NT2/D1 (cell line): ENCODE measurements at regions not wholly inside any gene's neighbourhood (a gene's known extent, or its start where the extent isn't known, plus 50 kb on each side); places are given as distances from the start of the nearest gene placed in this dataset.
A peak's percentile ranks its signal among the peaks of the same experiment; 100 is the strongest.
"Not testable (repeated sequence)": the region's sequence is repeated elsewhere in the genome, so short reads cannot be mapped to it uniquely, and the experiment has no call there.

ENCODE experiments used
- DNase-seq: peaks from one replicate; pipeline ENCODE4 v3.0.0-alpha.2; 2011; ENCODE audit warnings: low read depth, low spot score
- H3K27me3 ChIP-seq: 2 replicates; pipeline ENCODE4 v1.6.0; 2011; ENCODE audit warnings: mild to moderate bottlenecking; ENCODE audit not compliant: insufficient read length, insufficient read depth
- H3K36me3 ChIP-seq: 2 replicates; pipeline ENCODE4 v1.6.1; 2011; ENCODE audit warnings: mild to moderate bottlenecking, low read length, mixed read lengths; ENCODE audit not compliant: insufficient read depth, insufficient read length
- H3K4me1 ChIP-seq: 2 replicates; pipeline ENCODE4 v1.5.1; 2011; ENCODE audit not compliant: insufficient read depth, insufficient read length
- H3K4me3 ChIP-seq: 2 replicates; pipeline ENCODE4 v1.5.1; 2011; ENCODE audit warnings: low read depth; ENCODE audit not compliant: insufficient read length
- H3K9ac ChIP-seq: 2 replicates; pipeline ENCODE4 v1.6.0; 2011; ENCODE audit warnings: low read depth; ENCODE audit not compliant: insufficient read length
- H3K9me3 ChIP-seq: 2 replicates; pipeline ENCODE4 v1.5.1; 2011; ENCODE audit warnings: mild to moderate bottlenecking, low read length; ENCODE audit not compliant: insufficient read depth
- SUZ12 ChIP-seq: IDR thresholded peaks from 2 replicates; pipeline ENCODE4 v1.6.1; 2011; ENCODE audit not compliant: insufficient read length, insufficient read depth; ENCODE audit errors: extremely low read depth
- YY1 ChIP-seq: IDR thresholded peaks from 2 replicates; pipeline ENCODE4 v1.6.1; 2011; ENCODE audit not compliant: insufficient read length, insufficient read depth
- ZNF274 ChIP-seq: IDR thresholded peaks from 2 replicates; pipeline ENCODE4 v1.6.1; 2011; ENCODE audit warnings: mild to moderate bottlenecking, low read depth, low read length

GRCh38 chrX:80508083-80508482 is 87.8 kb downstream of the TENT5D start:
- not testable (repeated sequence) for H3K27me3 ChIP-seq, DNase-seq, H3K4me1 ChIP-seq, H3K36me3 ChIP-seq, H3K9me3 ChIP-seq, H3K9ac ChIP-seq, H3K4me3 ChIP-seq

DNA sequence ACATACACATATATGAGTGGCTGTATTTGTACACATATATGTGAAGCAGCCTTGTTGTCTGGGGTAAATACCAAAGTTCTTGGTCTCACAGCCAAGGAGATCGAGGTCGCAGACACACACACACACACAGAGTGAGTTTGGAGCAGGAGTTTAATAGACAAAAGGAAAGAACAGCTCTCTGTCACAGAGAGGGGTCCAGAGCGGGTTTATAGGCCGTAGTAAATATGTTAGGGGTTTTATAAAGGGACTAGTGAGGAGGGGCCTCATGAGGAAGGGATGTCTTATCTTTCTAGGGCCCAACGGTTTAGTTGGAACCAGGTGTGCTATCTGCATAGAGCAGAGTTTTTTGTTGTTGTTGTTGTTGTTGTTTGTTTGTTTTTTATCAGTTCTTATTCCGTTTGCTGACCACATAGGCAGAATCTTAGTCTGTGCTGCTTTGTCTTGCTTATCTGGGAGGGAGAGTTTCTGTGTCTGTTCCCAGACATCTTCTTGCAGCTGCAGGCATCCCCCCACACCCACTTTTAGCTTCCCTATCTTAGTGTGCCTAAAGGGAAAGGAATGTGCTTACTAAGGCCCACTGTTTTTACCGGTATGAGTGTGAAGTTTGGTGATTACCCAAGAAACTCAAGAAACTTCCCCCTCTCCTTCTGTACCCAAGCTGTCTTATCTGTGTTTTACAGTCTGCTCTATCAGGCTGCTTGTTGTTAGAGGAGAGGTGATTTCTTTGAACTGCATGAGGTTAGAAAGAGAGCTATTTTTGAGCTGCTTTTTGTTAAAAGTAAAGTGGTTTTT is 91.9 kb downstream of the TENT5D start:
- TF ChIP-seq YY1 (no peak), SUZ12 (no peak), ZNF274 (no peak)
- DNase-seq: peak; percentile 51

DNA sequence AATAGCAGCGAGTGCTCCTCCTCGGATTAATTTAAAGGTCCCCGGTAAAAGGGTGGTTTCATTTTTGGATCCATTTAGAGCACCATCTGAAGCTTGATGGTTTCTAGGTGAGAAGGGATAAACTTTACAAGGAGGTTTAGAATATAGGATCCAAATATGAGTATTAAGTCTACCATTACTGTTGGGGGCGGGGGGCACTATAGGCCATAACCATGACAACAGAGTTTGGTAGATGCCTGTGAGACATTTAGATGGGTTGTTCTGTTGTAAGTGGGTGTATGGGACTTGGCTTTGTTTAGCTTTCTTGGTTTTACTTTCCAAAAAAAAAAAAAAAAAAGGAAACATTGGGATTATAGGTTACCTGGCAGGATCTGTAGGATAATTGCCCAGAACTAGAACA is 92.7 kb downstream of the TENT5D start:
- H3K36me3 ChIP-seq: no peaks in the 10 kb centered on the region
- DNase-seq: no peak
- H3K4me1 ChIP-seq: no peaks in the 10 kb centered on the region
- H3K9me3 ChIP-seq: no peaks in the 10 kb centered on the region
- no peaks in the 10 kb centered on the region for H3K27me3 ChIP-seq
- H3K9ac ChIP-seq: no peak overlapping the region
- TF ChIP-seq SUZ12: no peak
- no peak overlapping the region for H3K4me3 ChIP-seq

More for the DNA sequence above, 91.9 kb downstream of the TENT5D start:
- H3K4me3 ChIP-seq: no peak overlapping the region
- H3K27me3 ChIP-seq: no peaks in the 10 kb centered on the region
- H3K36me3 ChIP-seq: no peaks in the 10 kb centered on the region
- no peaks in the 10 kb centered on the region for H3K4me1 ChIP-seq
- H3K9me3 ChIP-seq: no peaks in the 10 kb centered on the region
- H3K9ac ChIP-seq: no peak overlapping the region

DNA sequence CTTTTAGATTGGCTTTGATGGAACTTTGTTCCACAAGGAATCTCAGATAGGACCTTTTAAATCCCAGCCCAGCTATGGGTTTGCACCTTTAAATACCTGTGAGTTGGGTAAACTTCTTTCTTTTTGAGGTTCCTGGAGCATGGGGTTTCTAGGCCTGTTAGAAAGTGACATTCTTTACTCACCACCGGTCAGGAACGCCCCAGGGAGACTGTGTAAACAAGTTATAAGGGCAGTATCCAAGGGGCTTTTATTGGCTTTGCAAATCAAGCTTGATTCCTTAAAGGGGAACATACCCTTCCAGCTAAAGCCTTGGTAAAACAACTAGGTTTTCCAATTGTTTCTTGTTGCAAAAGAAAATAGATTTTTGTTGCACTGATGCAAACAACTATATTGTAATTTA is 93.4 kb downstream of the TENT5D start:
- Histone ChIP-seq H3K36me3 (no peaks in the 10 kb centered on the region), H3K27me3 (no peaks in the 10 kb centered on the region), H3K4me3 (no peak overlapping the region), H3K9me3 (no peaks in the 10 kb centered on the region), H3K9ac (no peak overlapping the region), H3K4me1 (no peaks in the 10 kb centered on the region)
- no peak for DNase-seq
- TF ChIP-seq ZNF274 (no peak), SUZ12 (no peak), YY1 (no peak)

DNA sequence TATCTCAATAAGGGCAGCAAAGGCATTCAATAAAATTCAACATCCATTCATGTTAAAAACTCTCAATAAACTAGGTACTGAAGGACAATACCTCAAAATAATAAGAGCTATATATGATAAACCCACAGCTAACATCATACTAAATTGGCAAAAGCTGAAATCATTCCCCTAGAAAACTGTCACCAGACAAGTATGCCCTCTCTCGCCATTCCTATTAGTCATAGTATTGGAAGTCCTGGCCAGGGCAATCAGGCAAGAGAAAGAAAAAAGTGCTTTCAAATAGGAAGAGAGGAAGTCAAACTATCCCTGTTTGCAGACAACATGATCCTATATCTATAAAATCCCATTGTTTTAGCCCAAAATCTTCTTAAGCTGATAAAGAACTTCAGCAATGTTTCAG is 116.8 kb downstream of the TENT5D start:
- no peak for DNase-seq

GRCh38 chrX:80550722-80551121 is 130.5 kb downstream of the TENT5D start:
- H3K36me3 ChIP-seq: no peaks in the 10 kb centered on the region
- DNase-seq: peak; percentile 1
- H3K4me1 ChIP-seq: no peaks in the 10 kb centered on the region
- TF ChIP-seq SUZ12 (no peak), YY1 (no peak), ZNF274 (no peak)
- H3K9ac ChIP-seq: no peak overlapping the region
- no peaks in the 10 kb centered on the region for H3K9me3 ChIP-seq
- no peaks in the 10 kb centered on the region for H3K27me3 ChIP-seq
- H3K4me3 ChIP-seq: no peak overlapping the region

More for the DNA sequence above, 116.8 kb downstream of the TENT5D start:
- no peak for TF ChIP-seq YY1
- TF ChIP-seq ZNF274: no peak
- H3K36me3 ChIP-seq: no peaks in the 10 kb centered on the region
- no peaks in the 10 kb centered on the region for H3K27me3 ChIP-seq
- H3K9me3 ChIP-seq: no peaks in the 10 kb centered on the region
- no peaks in the 10 kb centered on the region for H3K4me1 ChIP-seq
- no peak overlapping the region for H3K4me3 ChIP-seq
- H3K9ac ChIP-seq: no peak overlapping the region

GRCh38 chrX:80556148-80556547 is 135.9 kb downstream of the TENT5D start:
- DNase-seq: no peak
- no peak for TF ChIP-seq SUZ12
- TF ChIP-seq YY1: no peak
- no peak for TF ChIP-seq ZNF274
- H3K27me3 ChIP-seq: no peaks in the 10 kb centered on the region
- H3K9ac ChIP-seq: no peak overlapping the region
- H3K36me3 ChIP-seq: no peaks in the 10 kb centered on the region
- H3K9me3 ChIP-seq: no peaks in the 10 kb centered on the region
- H3K4me1 ChIP-seq: no peaks in the 10 kb centered on the region
- H3K4me3 ChIP-seq: no peak overlapping the region
